Heart left ventricle (tissue), 13 donors: ENCODE measurements at regions not wholly inside any gene's neighbourhood (a gene's known extent, or its start where the extent isn't known, plus 50 kb on each side); places are given as distances from the start of the nearest gene placed in this dataset.

Experiments
- CTCF ChIP-seq, 12 donors: fragments of 200-600 bp; sonication (generic) in 4 of 12; IDR thresholded peaks; one replicate each; pipeline versions ENCODE4 v1.5.0 to v1.8.0; 2018 to 2022; ENCODE audit warnings: antibody characterized with exemption in 12 of 12, mild to moderate bottlenecking in 5 of 12
- POLR2A ChIP-seq, 2 donors: fragments of 450-650 bp; IDR thresholded peaks; one replicate each; pipeline ENCODE4 v1.6.1; 2017; ENCODE audit warnings: antibody characterized with exemption in 2 of 2, mild to moderate bottlenecking in 2 of 2, moderate library complexity in 2 of 2
- donor health status: ischemic (EF 13 %, LVEDD 7.1; RV severe dilation, severe dysfunction).
- donor health status: DM: no; HTN: yes; CAD: no.
- donor health status: DM: no; HTN: no; CAD: no.
- donor health status: ischemic (EF 25% LVEDD 6.9; RV normal size, moderate dysfunction).
- donor health status: ischemic (EF 25% LVEDD 5.7; RV mildly dilated, moderate dysfunction).
- donor health status: ischemic (EF 35%, LVEDD 5.7; RV mildly dilated, moderate dysfunction).
- donor health status: nonischemic (EF 11% LVEDD 7.7; RV severe dilation, severe dysfunction).
- donor health status: DM: yes; HTN: yes; CAD: no.
- donor health status: PGD.
- donor health status: ischemic (EF 29% LVEDD 5.4; RV normal size, mild dysfunction).
- donor health status: nonischemic (EF 23%, LVEDD 6.1; RV moderate dilation, normal function).

- TF ChIP-seq CTCF (IDR thresholded peaks at IDR 0.05) (no peak), POLR2A (IDR thresholded peaks at IDR 0.05) (no peak)
Measured at GRCh38 chr1:98472878-98473277, 188.6 kb upstream of the SNX7 start.
